ENCODE measurements at regions not wholly inside any gene's neighbourhood (a gene's known extent, or its start where the extent isn't known, plus 50 kb on each side); places are given as distances from the start of the nearest gene placed in this dataset.

DNA sequence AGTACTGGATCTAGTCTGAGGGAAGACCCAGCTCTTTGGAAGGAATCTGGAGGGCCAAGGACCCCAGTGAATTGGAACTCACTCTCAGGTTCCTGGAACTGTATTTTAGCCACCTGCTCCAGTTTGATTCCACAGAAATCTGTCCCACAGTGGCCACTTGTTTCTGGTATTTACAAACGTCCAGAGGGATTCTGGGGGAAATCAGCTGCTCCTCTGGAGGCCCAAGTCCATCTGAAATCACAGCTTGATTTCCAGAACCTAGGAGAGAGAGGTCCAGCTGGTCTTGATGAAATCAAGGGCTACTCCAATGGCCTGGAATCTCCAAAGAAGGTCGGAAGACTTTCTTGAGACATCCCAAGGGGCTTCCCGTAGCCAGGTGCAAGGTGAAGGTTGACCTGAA is 132.3 kb upstream of the UMPS start:
- Mint-ChIP-seq H3K27me3 (ENCODE audit: low read depth) (peaks cover 9% of the 10 kb centered on the region), H3K4me3 (no peak overlapping the region), H3K4me1 (ENCODE audit: low read depth) (peaks cover 11% of the 10 kb centered on the region), H3K36me3 (ENCODE audit: insufficient read depth in 2 of 2) (no peaks in the 10 kb centered on the region), H3K27ac (no peak overlapping the region), H3K9me3 (no peaks in the 10 kb centered on the region)
- DNase-seq, result no peak
- ATAC-seq (replicated peaks in 1 of 2), result no peak

GRCh38 chr3:124599147-124599765 is 131.0 kb upstream of the UMPS start:
- H3K9me3 Mint-ChIP-seq, result no peaks in the 10 kb centered on the region
- no peaks in the 10 kb centered on the region for H3K36me3 Mint-ChIP-seq (ENCODE audit: insufficient read depth in 2 of 2)

DNA sequence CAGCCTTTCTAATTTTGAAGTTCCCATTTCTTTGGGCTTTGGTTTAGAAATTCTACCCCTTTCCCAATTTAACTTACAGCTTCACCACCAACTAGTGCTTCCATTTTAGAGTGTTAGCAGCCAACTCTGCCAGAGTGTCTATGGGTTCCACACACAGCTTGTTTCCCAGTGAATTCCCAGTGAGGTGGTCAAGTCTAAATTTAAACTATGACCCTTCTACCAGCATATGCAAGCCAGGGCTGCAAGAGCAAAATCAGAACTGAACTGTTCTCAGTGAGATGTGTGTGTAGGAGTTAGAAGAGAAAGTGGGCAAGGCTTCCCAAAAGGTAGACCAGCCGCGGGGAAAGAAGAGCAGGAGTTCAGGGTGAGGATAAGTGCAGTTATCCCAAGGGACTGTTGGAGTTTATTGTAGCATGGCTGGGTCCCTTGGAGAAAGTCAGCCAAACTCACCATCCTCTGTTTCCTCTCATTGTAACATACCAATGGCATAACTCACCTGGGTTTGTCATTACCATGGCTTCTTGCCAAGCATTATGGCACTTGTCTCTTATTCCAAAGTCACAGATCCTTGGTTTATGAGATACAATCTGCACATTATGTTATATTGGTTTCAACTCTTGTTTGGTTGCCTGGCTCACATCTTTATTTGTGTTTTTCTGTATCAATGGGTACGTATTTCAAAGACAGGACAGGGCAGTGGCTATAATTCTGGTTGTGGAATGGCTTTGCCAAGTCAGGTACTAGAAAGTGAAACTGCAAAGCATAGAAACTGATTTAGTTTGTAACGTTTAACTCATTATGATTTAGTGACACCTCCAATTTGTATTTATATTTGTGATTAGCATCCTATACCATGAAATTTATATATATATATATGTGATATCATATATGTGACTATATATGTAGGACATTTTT is 130.2 kb upstream of the UMPS start:
- Mint-ChIP-seq H3K9me3 (no peaks in the 10 kb centered on the region), H3K4me3 (no peak overlapping the region), H3K36me3 (ENCODE audit: insufficient read depth in 2 of 2) (no peaks in the 10 kb centered on the region), H3K27me3 (ENCODE audit: low read depth) (peaks cover 7% of the 10 kb centered on the region), H3K27ac (no peak overlapping the region), H3K4me1 (ENCODE audit: low read depth) (no peaks in the 10 kb centered on the region)
- no peak for DNase-seq
- ATAC-seq (replicated peaks in 1 of 2), result no peak

More at GRCh38 chr3:124599147-124599765, 131.0 kb upstream of the UMPS start:
- DNase-seq, result no peak
- Mint-ChIP-seq H3K27me3 (ENCODE audit: low read depth) (peaks cover 8% of the 10 kb centered on the region), H3K4me1 (ENCODE audit: low read depth) (no peaks in the 10 kb centered on the region), H3K4me3 (no peak overlapping the region), H3K27ac (no peak overlapping the region)
- ATAC-seq (replicated peaks in 1 of 2), result no peak

GRCh38 chr3:124600765-124601164 is 129.5 kb upstream of the UMPS start:
- ATAC-seq (replicated peaks in 1 of 2) (no peak), DNase-seq (no peak)
- Mint-ChIP-seq H3K9me3 (no peaks in the 10 kb centered on the region), H3K27ac (no peak overlapping the region), H3K27me3 (ENCODE audit: low read depth) (peaks cover 7% of the 10 kb centered on the region), H3K36me3 (ENCODE audit: insufficient read depth in 2 of 2) (no peaks in the 10 kb centered on the region), H3K4me3 (no peak overlapping the region), H3K4me1 (ENCODE audit: low read depth) (no peaks in the 10 kb centered on the region)

- Mint-ChIP-seq H3K27ac (no peak overlapping the region), H3K9me3 (no peaks in the 10 kb centered on the region), H3K4me1 (ENCODE audit: low read depth) (no peaks in the 10 kb centered on the region), H3K27me3 (ENCODE audit: low read depth) (peaks cover 7% of the 10 kb centered on the region), H3K4me3 (no peak overlapping the region), H3K36me3 (ENCODE audit: insufficient read depth in 2 of 2) (no peaks in the 10 kb centered on the region)
- DNase-seq, result no peak
- ATAC-seq (replicated peaks in 1 of 2), result no peak
Observed at GRCh38 chr3:124601190-124601589, 129.1 kb upstream of the UMPS start.

GRCh38 chr3:124602980-124603627 is 127.1 kb upstream of the UMPS start:
- Mint-ChIP-seq H3K4me1 (ENCODE audit: low read depth) (no peaks in the 10 kb centered on the region), H3K4me3 (no peak overlapping the region), H3K27ac (no peak overlapping the region), H3K36me3 (ENCODE audit: insufficient read depth in 2 of 2) (no peaks in the 10 kb centered on the region), H3K27me3 (ENCODE audit: low read depth) (peaks cover 7% of the 10 kb centered on the region), H3K9me3 (no peaks in the 10 kb centered on the region)
- no peak for ATAC-seq (replicated peaks in 1 of 2)
- no peak for DNase-seq

GRCh38 chr3:124605781-124606579 is 124.3 kb upstream of the UMPS start:
- Mint-ChIP-seq H3K4me3 (no peak overlapping the region), H3K4me1 (ENCODE audit: low read depth) (no peaks in the 10 kb centered on the region), H3K36me3 (ENCODE audit: insufficient read depth in 2 of 2) (no peaks in the 10 kb centered on the region), H3K27me3 (ENCODE audit: low read depth) (peaks cover 7% of the 10 kb centered on the region), H3K27ac (no peak overlapping the region), H3K9me3 (no peaks in the 10 kb centered on the region)
- ATAC-seq (replicated peaks in 1 of 2), result no peak
- DNase-seq, result no peak

DNA sequence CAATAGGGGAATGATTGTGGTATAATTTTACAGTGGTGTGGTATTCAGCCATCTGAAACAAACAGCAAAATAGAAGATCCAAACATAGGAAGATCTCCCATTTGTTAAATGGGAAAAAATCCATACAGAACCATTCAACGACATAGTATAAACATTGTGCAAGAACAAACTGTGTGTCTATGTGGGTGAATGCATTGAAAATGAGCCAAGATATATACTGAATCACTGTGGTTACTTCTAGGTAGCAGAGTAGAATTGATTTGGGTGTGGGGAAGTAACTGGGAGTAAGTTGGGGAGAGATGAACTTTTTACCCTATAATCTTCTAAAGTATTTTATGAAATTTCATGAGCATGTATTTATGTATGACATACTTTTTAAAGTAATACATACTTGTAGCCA is 123.1 kb upstream of the UMPS start:
- H3K4me1 Mint-ChIP-seq (ENCODE audit: low read depth), result no peaks in the 10 kb centered on the region
- H3K36me3 Mint-ChIP-seq (ENCODE audit: insufficient read depth in 2 of 2), result no peaks in the 10 kb centered on the region
- H3K9me3 Mint-ChIP-seq, result no peaks in the 10 kb centered on the region
- DNase-seq (no peak), ATAC-seq (replicated peaks in 1 of 2) (no peak)
- no peak overlapping the region for H3K4me3 Mint-ChIP-seq
- peaks cover 7% of the 10 kb centered on the region for H3K27me3 Mint-ChIP-seq (ENCODE audit: low read depth)
- no peak overlapping the region for H3K27ac Mint-ChIP-seq

GRCh38 chr3:124609402-124609801 is 120.8 kb upstream of the UMPS start:
- Mint-ChIP-seq H3K27me3 (ENCODE audit: low read depth) (no peaks in the 10 kb centered on the region), H3K9me3 (no peaks in the 10 kb centered on the region), H3K36me3 (ENCODE audit: insufficient read depth in 2 of 2) (no peaks in the 10 kb centered on the region), H3K4me3 (no peak overlapping the region), H3K4me1 (ENCODE audit: low read depth) (no peaks in the 10 kb centered on the region), H3K27ac (no peak overlapping the region)
- no peak for DNase-seq
- ATAC-seq (replicated peaks in 1 of 2), result no peak

- Mint-ChIP-seq H3K4me1 (ENCODE audit: low read depth) (no peaks in the 10 kb centered on the region), H3K9me3 (no peaks in the 10 kb centered on the region), H3K27me3 (ENCODE audit: low read depth) (peaks cover 5% of the 10 kb centered on the region), H3K4me3 (no peak overlapping the region), H3K36me3 (ENCODE audit: insufficient read depth in 2 of 2) (no peaks in the 10 kb centered on the region), H3K27ac (no peak overlapping the region)
- no peak for DNase-seq
- no peak for ATAC-seq (replicated peaks in 1 of 2)
Observed at GRCh38 chr3:124610130-124610529, 120.1 kb upstream of the UMPS start.

DNA sequence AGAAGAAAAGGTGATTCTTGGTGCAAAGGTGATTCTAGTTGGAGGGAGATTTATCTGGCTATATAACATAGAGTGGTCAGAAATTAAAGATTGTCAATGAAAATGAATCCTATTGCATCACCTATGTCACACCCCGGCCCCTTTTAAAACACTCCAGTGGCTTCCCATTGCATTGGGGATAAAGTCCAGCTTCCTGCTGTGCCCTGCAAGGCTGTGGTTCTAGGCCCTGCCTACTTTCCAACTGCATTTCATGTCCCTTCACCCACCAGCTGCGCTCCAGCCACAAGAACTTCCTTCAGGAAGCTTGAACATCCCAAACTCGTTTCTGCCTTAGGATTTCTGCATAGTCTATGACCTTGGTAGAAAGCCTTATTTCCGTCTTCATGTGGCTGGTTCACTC is 118.7 kb upstream of the UMPS start:
- no peaks in the 10 kb centered on the region for H3K4me1 Mint-ChIP-seq (ENCODE audit: low read depth)

DNA sequence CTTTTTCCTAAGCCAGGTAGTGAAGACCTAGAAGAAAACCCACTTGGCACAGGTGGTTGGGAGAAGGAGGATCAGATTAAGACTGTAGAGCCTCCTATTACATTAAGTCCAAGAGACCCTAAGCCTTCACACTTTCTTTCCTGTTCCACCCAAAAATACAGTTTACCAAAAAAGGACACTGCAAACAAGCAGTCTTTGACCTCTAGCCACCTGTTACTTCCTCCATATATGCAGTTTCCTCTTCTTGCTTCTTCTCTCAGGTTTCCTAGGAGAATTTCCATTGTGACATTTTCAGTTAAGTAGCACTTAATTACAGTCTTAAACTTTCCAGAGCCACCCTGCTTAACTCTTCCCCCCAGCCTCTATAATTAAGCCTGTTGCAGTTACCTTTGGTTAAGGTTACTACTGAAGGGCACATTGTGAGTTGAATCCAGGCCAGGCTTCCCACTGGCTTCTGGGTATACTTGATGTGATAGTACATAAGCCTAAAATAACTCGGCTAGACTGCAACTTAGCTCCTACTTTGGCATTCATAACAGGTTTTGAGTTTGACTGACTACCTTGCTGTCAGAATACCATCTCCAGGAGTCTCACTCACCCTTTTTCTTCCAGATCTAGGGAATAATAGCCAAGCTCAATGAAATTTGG is 114.2 kb upstream of the UMPS start:
- Mint-ChIP-seq H3K4me1 (ENCODE audit: low read depth) (peaks cover 13% of the 10 kb centered on the region), H3K9me3 (no peaks in the 10 kb centered on the region), H3K36me3 (ENCODE audit: insufficient read depth in 2 of 2) (peaks cover 0 to 3% of the 10 kb centered on the region in 2 donors), H3K27me3 (ENCODE audit: low read depth) (peaks cover 10% of the 10 kb centered on the region), H3K4me3 (no peak overlapping the region), H3K27ac (no peak overlapping the region)
- DNase-seq, result no peak
- no peak for ATAC-seq (replicated peaks in 1 of 2)

More for the DNA sequence above, 118.7 kb upstream of the UMPS start:
- no peak overlapping the region for H3K4me3 Mint-ChIP-seq
- H3K27ac Mint-ChIP-seq, result no peak overlapping the region
- no peak for DNase-seq
- no peak for ATAC-seq (replicated peaks in 1 of 2)
- H3K36me3 Mint-ChIP-seq (ENCODE audit: insufficient read depth in 2 of 2), result no peaks in the 10 kb centered on the region
- no peaks in the 10 kb centered on the region for H3K9me3 Mint-ChIP-seq
- H3K27me3 Mint-ChIP-seq (ENCODE audit: low read depth), result peaks cover 10% of the 10 kb centered on the region

Measured in activated T-cell treated with anti-CD3 and anti-CD28 coated beads, Interleukin-2, amount 50 U/mL, for 72 hours (primary cell).